ENCODE measurements at regions not wholly inside any gene's neighbourhood (a gene's known extent, or its start where the extent isn't known, plus 50 kb on each side); places are given as distances from the start of the nearest gene placed in this dataset.
"Not testable (repeated sequence)": the region's sequence is repeated elsewhere in the genome, so short reads cannot be mapped to it uniquely, and the experiment has no call there.

GRCh38 chr2:203629699-203630098 lies 76.7 kb upstream of the CD28 start:
- TF ChIP-seq, protein P1, sequence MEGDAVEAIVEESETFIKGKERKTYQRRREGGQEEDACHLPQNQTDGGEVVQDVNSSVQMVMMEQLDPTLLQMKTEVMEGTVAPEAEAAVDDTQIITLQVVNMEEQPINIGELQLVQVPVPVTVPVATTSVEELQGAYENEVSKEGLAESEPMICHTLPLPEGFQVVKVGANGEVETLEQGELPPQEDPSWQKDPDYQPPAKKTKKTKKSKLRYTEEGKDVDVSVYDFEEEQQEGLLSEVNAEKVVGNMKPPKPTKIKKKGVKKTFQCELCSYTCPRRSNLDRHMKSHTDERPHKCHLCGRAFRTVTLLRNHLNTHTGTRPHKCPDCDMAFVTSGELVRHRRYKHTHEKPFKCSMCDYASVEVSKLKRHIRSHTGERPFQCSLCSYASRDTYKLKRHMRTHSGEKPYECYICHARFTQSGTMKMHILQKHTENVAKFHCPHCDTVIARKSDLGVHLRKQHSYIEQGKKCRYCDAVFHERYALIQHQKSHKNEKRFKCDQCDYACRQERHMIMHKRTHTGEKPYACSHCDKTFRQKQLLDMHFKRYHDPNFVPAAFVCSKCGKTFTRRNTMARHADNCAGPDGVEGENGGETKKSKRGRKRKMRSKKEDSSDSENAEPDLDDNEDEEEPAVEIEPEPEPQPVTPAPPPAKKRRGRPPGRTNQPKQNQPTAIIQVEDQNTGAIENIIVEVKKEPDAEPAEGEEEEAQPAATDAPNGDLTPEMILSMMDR (IDR thresholded peaks at IDR 0.05): no peak
- Mint-ChIP-seq H3K27ac (no peak overlapping the region), H3K36me3 (ENCODE audit: low read depth) (no peaks in the 10 kb centered on the region), H3K4me1 (ENCODE audit: low read depth) (peaks cover 32% of the 10 kb centered on the region), H3K4me3 (no peak overlapping the region), H3K27me3 (ENCODE audit: insufficient read depth) (no peaks in the 10 kb centered on the region), H3K9me3 (no peaks in the 10 kb centered on the region)
- DNase-seq: no peak

GRCh38 chr2:203631068-203631757 lies 75.2 kb upstream of the CD28 start:
- no peaks in the 10 kb centered on the region for H3K27me3 Mint-ChIP-seq (ENCODE audit: insufficient read depth)
- peaks cover 23% of the 10 kb centered on the region for H3K4me1 Mint-ChIP-seq (ENCODE audit: low read depth)
- no peak for DNase-seq
- H3K27ac Mint-ChIP-seq: no peak overlapping the region
- TF ChIP-seq, protein P1 (IDR thresholded peaks at IDR 0.05): no peak
- H3K9me3 Mint-ChIP-seq: no peaks in the 10 kb centered on the region
- H3K36me3 Mint-ChIP-seq (ENCODE audit: low read depth): no peaks in the 10 kb centered on the region
- no peak overlapping the region for H3K4me3 Mint-ChIP-seq

DNA sequence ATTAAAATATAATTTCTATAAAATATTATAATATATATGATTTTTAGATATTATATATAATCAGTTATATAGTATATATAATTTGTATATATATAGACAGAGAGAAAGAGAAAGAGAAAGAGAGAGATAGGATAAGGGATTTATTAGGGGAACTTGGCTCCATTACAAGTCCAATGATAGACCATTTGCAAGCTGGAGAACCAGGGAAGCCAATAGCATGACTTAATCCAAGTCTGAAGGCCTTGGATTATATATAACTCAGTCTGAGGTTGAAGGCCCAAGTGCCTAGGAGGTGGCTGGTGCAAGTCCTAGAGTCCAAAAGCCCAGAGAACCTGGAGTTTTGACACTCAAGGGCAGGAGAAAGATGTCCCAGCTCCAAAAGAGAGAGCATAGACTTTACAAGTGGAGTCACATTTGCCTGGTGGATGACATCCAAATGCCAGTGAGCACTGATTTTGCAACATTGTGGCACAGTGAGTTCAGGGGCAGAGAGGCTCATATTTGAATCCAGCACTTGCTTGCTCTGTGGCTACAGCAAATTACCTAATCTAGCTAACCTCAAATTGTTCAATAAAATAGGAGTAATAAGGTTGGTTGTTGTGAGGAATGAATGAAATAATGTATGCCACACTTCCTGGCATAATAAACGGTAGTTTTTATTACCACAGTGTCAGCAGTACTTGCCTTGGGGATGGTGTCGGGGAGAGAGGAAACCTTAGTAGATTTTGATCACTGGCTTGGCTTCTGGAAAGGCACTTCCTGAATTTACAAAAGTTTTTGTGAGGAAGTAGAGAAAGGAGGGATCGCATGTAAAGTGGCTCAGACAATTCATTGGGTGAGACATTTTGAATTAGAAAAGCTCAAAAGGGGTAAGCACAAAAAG lies 69.6 kb upstream of the CD28 start:
- no peak overlapping the region for H3K4me3 Mint-ChIP-seq
- DNase-seq: no peak

DNA sequence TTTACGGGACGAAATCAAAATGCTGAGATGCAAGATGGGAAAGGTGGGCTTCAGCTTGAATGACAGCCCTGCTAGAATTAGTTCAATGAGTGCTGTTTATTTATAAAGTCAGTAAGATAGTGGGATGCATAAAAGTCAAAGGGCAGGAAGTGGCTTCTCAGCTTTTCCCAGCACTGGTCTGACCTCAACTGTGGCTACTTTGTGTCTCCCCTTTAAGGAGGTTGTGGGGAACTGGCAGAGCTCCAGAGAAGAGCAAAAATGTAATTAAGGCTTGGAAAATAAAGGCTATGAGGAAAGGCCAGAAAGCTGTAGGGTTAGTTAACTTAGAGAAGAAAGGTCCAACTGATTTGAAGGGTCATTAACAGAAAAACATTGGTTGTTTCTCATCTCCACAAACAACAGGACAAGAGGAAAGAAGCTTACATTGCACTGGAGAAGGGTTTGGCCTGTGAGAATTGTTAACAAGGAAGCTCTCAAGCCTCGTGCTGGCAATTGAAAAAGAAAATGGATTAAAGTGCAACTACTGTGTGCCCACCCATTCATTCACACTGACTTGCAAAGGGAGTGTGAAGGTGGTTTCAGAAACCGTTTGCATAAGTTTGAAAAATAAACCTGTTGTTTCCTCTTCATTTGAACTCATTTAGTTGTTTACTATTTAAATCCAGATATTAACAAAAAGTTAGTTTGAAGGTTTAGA lies 68.8 kb upstream of the CD28 start:
- Mint-ChIP-seq H3K36me3 (ENCODE audit: low read depth) (peaks cover 7% of the 10 kb centered on the region; the same call in 1 of the 2 replicates), H3K4me1 (ENCODE audit: low read depth) (peaks cover 14% of the 10 kb centered on the region), H3K27ac (no peak overlapping the region), H3K27me3 (ENCODE audit: insufficient read depth) (peaks cover 1% of the 10 kb centered on the region; the same call in 1 of the 2 replicates), H3K9me3 (peaks cover 5% of the 10 kb centered on the region; the same call in 1 of the 2 replicates), H3K4me3 (no peak overlapping the region)
- TF ChIP-seq, protein P1 (IDR thresholded peaks at IDR 0.05): no peak
- no peak for DNase-seq

More for the DNA sequence above, 69.6 kb upstream of the CD28 start:
- Mint-ChIP-seq H3K36me3 (ENCODE audit: low read depth) (peaks cover 7% of the 10 kb centered on the region; the same call in 1 of the 2 replicates), H3K27ac (no peak overlapping the region), H3K4me1 (ENCODE audit: low read depth) (peaks cover 14% of the 10 kb centered on the region), H3K27me3 (ENCODE audit: insufficient read depth) (peaks cover 1% of the 10 kb centered on the region; the same call in 1 of the 2 replicates), H3K9me3 (peaks cover 5% of the 10 kb centered on the region; the same call in 1 of the 2 replicates)
- TF ChIP-seq, protein P1 (IDR thresholded peaks at IDR 0.05): no peak

- not testable (repeated sequence) for H3K27me3 Mint-ChIP-seq (ENCODE audit: insufficient read depth); H3K27ac Mint-ChIP-seq; H3K9me3 Mint-ChIP-seq; H3K36me3 Mint-ChIP-seq (ENCODE audit: low read depth); H3K4me3 Mint-ChIP-seq; DNase-seq
- H3K4me1 Mint-ChIP-seq (ENCODE audit: low read depth): peaks cover 11% of the 10 kb centered on the region
Observed at GRCh38 chr2:203641865-203642264, 64.6 kb upstream of the CD28 start.

DNA sequence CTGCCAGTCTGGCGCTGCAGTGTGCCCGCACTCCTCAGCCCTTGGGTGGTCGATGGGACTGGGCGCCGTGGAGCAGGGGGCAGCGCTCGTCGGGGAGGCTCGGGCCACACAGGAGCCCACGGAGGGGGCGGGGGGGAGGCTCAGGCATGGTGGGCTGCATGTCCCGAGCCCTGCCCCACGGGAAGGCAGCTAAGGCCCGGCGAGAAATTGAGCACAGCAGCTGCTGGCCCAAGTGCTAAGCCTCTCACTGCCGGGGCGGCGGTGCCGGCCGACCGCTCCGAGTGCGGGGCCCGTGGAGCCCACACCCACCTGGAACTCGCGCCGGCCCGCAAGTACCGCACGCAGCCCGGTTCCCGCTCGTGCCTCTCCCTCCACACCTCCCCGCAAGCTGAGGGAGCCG lies 63.6 kb upstream of the CD28 start:
- H3K4me3 Mint-ChIP-seq; H3K4me1 Mint-ChIP-seq (ENCODE audit: low read depth); H3K27me3 Mint-ChIP-seq (ENCODE audit: insufficient read depth); DNase-seq; H3K27ac Mint-ChIP-seq; H3K36me3 Mint-ChIP-seq (ENCODE audit: low read depth); H3K9me3 Mint-ChIP-seq: not testable (repeated sequence)

Data from HFFc6 (cell line).